H9 (cell line): ENCODE measurements at regions not wholly inside any gene's neighbourhood (a gene's known extent, or its start where the extent isn't known, plus 50 kb on each side); places are given as distances from the start of the nearest gene placed in this dataset.

ENCODE experiments used
- DNase-seq: peaks from one replicate; pipeline ENCODE4 v3.0.0-alpha.2; 2017
- H2AFZ ChIP-seq: one replicate; pipeline ENCODE4 v1.6.1; 2013; ENCODE audit warnings: mild to moderate bottlenecking, low read length, control low read depth, moderate library complexity
- H2AK5ac ChIP-seq: 2 replicates; pipeline ENCODE4 v1.6.1; 2013; ENCODE audit warnings: low read length, control low read depth, mixed read lengths; ENCODE audit not compliant: insufficient read length
- H2BK120ac ChIP-seq: one replicate; pipeline ENCODE4 v1.6.1; 2013; ENCODE audit warnings: low read depth, mild to moderate bottlenecking, low read length, control low read depth, inconsistent platforms; ENCODE audit not compliant: poor library complexity, severe bottlenecking
- H2BK12ac ChIP-seq: 2 replicates; pipeline ENCODE4 v1.6.1; 2013; ENCODE audit warnings: low read length, control low read depth, mixed read lengths, low read depth; ENCODE audit not compliant: insufficient read length
- H2BK15ac ChIP-seq: 2 replicates; pipeline ENCODE4 v1.6.1; 2013; ENCODE audit warnings: low read depth, low read length, control low read depth
- H2BK20ac ChIP-seq: one replicate; pipeline ENCODE4 v1.6.1; 2013; ENCODE audit warnings: low read depth, mild to moderate bottlenecking, low read length, control low read depth, inconsistent platforms; ENCODE audit not compliant: poor library complexity, severe bottlenecking
- H2BK5ac ChIP-seq: 2 replicates; pipeline ENCODE4 v1.6.1; 2013; ENCODE audit warnings: low read length, control low read depth, mixed read lengths; ENCODE audit not compliant: insufficient read length
- H3K14ac ChIP-seq: 2 replicates; pipeline ENCODE4 v1.6.1; 2013; ENCODE audit warnings: low read length, control low read depth; ENCODE audit not compliant: insufficient read depth
- H3K18ac ChIP-seq: 2 replicates; pipeline ENCODE4 v1.6.1; 2013; ENCODE audit warnings: low read depth, mild to moderate bottlenecking, mixed read lengths, low read length, control low read depth; ENCODE audit not compliant: insufficient read length
- H3K23ac ChIP-seq: 2 replicates; pipeline ENCODE4 v1.6.1; 2013; ENCODE audit warnings: low read length, control low read depth, mixed read lengths, low read depth; ENCODE audit not compliant: insufficient read length
- H3K23me2 ChIP-seq: 2 replicates; pipeline ENCODE4 v1.6.1; 2013; ENCODE audit warnings: low read depth, mild to moderate bottlenecking, mixed read lengths, low read length, control low read depth; ENCODE audit not compliant: insufficient read length, poor library complexity, severe bottlenecking
- H3K27ac ChIP-seq: 2 replicates; pipeline ENCODE4 v1.5.1; 2013; ENCODE audit warnings: low read length, control low read depth, mixed read lengths, low read depth; ENCODE audit not compliant: insufficient read length
- H3K27me3 ChIP-seq: 2 replicates; pipeline ENCODE4 v1.6.1; 2013; ENCODE audit warnings: low read length, control low read depth, inconsistent platforms; ENCODE audit not compliant: insufficient read depth
- H3K4ac ChIP-seq: 2 replicates; pipeline ENCODE4 v1.6.1; 2013; ENCODE audit warnings: low read depth, mild to moderate bottlenecking, control low read depth, inconsistent platforms, low read length, moderate library complexity
- H3K4me1 ChIP-seq: 2 replicates; pipeline ENCODE4 v1.6.1; 2013; ENCODE audit warnings: low read length, control low read depth, inconsistent platforms; ENCODE audit not compliant: insufficient read depth
- H3K4me2 ChIP-seq: 2 replicates; pipeline ENCODE4 v1.6.1; 2013; ENCODE audit warnings: low read length, control low read depth, mixed read lengths; ENCODE audit not compliant: insufficient read length, insufficient read depth
- H3K56ac ChIP-seq: 2 replicates; pipeline ENCODE4 v1.6.1; 2013; ENCODE audit warnings: low read depth, mild to moderate bottlenecking, mixed read lengths, low read length, control low read depth; ENCODE audit not compliant: insufficient read length
- H3K79me1 ChIP-seq: 2 replicates; pipeline ENCODE4 v1.6.1; 2013; ENCODE audit warnings: low read depth, mild to moderate bottlenecking, moderate library complexity, low read length, control low read depth, inconsistent platforms; ENCODE audit not compliant: insufficient read depth, poor library complexity, severe bottlenecking
- H3K79me2 ChIP-seq: 2 replicates; pipeline ENCODE4 v1.6.1; 2013; ENCODE audit warnings: low read length, control low read depth, inconsistent platforms; ENCODE audit not compliant: insufficient read depth
- H3K9ac ChIP-seq: 2 replicates; pipeline ENCODE4 v1.6.1; 2013; ENCODE audit warnings: low read length, control low read depth, mixed read lengths; ENCODE audit not compliant: insufficient read length; ENCODE audit errors: extremely low read depth
- H3K9me3 ChIP-seq: one replicate; pipeline ENCODE4 v1.6.1; 2013; ENCODE audit warnings: low read depth, low read length, inconsistent platforms; ENCODE audit not compliant: control insufficient read depth
- H3T11ph ChIP-seq: one replicate; pipeline ENCODE4 v1.6.1; 2013; ENCODE audit warnings: mild to moderate bottlenecking, low read length, control low read depth, inconsistent platforms
- H4K20me1 ChIP-seq: one replicate; pipeline ENCODE4 v1.6.1; 2013; ENCODE audit not compliant: control insufficient read depth, insufficient read length, insufficient read depth
- H4K5ac ChIP-seq: 2 replicates; pipeline ENCODE4 v1.6.1; 2013; ENCODE audit warnings: low read depth, mild to moderate bottlenecking, mixed read lengths, low read length, control low read depth; ENCODE audit not compliant: insufficient read length
- H4K8ac ChIP-seq: replicated peaks from 2 replicates; pipeline ENCODE4 v1.6.1; 2013; ENCODE audit warnings: low read length, control low read depth, mixed read lengths, low read depth; ENCODE audit not compliant: insufficient read length
- H4K91ac ChIP-seq: 2 replicates; pipeline ENCODE4 v1.6.1; 2013; ENCODE audit warnings: low read depth, mild to moderate bottlenecking, moderate library complexity, mixed read lengths, low read length, control low read depth; ENCODE audit not compliant: insufficient read length
- H3K27ac Mint-ChIP-seq, 3 experiments: 2 replicates in 2 of 3; 3 replicates in 1 of 3; pipeline ENCODE4 v1.8.0; 2020 to 2021; ENCODE audit warnings: mixed read lengths in 3 of 3, mild to moderate bottlenecking in 1 of 3, moderate library complexity in 1 of 3
- H3K27me3 Mint-ChIP-seq: 2 replicates; pipeline ENCODE4 v1.8.0; 2021; ENCODE audit warnings: low read depth, mild to moderate bottlenecking, moderate library complexity, mixed read lengths
- H3K36me3 Mint-ChIP-seq, 3 experiments: 2 replicates in 2 of 3; 3 replicates in 1 of 3; pipeline ENCODE4 v1.8.0; 2020 to 2021; ENCODE audit warnings: low read depth in 3 of 3, mixed read lengths in 3 of 3; ENCODE audit not compliant: insufficient read depth in 1 of 3
- H3K4me1 Mint-ChIP-seq, 2 experiments: 2 replicates each; pipeline ENCODE4 v1.8.0; 2020; ENCODE audit warnings: mixed read lengths in 2 of 2
- H3K4me3 Mint-ChIP-seq, 2 experiments: 2 replicates in 1 of 2; 3 replicates in 1 of 2; pipeline ENCODE4 v1.8.0; 2020 to 2021; ENCODE audit warnings: mild to moderate bottlenecking in 2 of 2, mixed read lengths in 2 of 2, moderate library complexity in 1 of 2
- H3K9me3 Mint-ChIP-seq, 2 experiments: 2 replicates in 1 of 2; 3 replicates in 1 of 2; pipeline ENCODE4 v1.8.0; 2020; ENCODE audit warnings: mild to moderate bottlenecking in 2 of 2, mixed read lengths in 2 of 2, moderate library complexity in 1 of 2
- WGBS: extraction: QIAGEN DNeasy Blood & Tissue Kit; methylation state at CpG from one replicate; pipeline ENCODE4 v1.1.7; 2013; ENCODE audit warnings: missing lambda C conversion rate, low lambda C conversion rate, mixed read lengths; ENCODE audit not compliant: insufficient read length; ENCODE audit errors: extremely low coverage; 5-methylcytosine and 5-hydroxymethylcytosine counted together
- TF ChIP-seq, protein P1 (sequence below): fragments of 200-600 bp; sonication (generic); conservative IDR thresholded peaks from 3 replicates; pipeline ENCODE4 v1.8.0; 2021; ENCODE audit warnings: antibody characterized with exemption, mild to moderate bottlenecking

DNA sequence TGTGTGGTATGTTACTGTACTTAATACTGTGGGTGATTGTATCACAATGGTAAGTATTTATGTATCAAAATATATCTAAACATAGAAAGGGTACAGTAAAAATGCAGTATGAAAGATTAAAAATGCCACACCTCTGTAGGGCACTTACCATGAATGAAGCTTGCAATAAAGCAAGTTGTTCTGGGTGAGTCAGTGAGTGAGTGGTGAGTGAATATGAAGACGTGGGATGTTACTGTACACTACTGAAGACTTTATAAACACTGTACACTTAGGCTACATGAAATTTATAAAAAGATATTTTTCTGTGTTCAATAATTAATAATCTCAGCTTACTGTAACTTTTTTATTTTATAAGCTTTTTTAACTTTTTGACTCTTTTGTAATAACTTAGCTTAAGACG lies 1162.4 kb upstream of the NRXN1 start:
- H3K14ac ChIP-seq, result no peak overlapping the region
- H3K9me3 ChIP-seq, result no peaks in the 10 kb centered on the region
- no peaks in the 10 kb centered on the region for H3K79me1 ChIP-seq
- H3K27me3 Mint-ChIP-seq, result no peaks in the 10 kb centered on the region
- TF ChIP-seq, protein P1, sequence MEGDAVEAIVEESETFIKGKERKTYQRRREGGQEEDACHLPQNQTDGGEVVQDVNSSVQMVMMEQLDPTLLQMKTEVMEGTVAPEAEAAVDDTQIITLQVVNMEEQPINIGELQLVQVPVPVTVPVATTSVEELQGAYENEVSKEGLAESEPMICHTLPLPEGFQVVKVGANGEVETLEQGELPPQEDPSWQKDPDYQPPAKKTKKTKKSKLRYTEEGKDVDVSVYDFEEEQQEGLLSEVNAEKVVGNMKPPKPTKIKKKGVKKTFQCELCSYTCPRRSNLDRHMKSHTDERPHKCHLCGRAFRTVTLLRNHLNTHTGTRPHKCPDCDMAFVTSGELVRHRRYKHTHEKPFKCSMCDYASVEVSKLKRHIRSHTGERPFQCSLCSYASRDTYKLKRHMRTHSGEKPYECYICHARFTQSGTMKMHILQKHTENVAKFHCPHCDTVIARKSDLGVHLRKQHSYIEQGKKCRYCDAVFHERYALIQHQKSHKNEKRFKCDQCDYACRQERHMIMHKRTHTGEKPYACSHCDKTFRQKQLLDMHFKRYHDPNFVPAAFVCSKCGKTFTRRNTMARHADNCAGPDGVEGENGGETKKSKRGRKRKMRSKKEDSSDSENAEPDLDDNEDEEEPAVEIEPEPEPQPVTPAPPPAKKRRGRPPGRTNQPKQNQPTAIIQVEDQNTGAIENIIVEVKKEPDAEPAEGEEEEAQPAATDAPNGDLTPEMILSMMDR, result no peak
- DNase-seq, result no peak
- no peaks in the 10 kb centered on the region for H3K79me2 ChIP-seq
- H3K4ac ChIP-seq, result no peak overlapping the region
- no peak overlapping the region for H3K9ac ChIP-seq
- H3K4me1 ChIP-seq, result no peaks in the 10 kb centered on the region
- H3K4me3 Mint-ChIP-seq, result no peak overlapping the region
- no peak overlapping the region for H2BK20ac ChIP-seq
- H3K4me1 Mint-ChIP-seq, result peaks cover under 1% of the 10 kb centered on the region in 2 experiments; a peak in 2 of 4 replicates
- no peak overlapping the region for H2BK12ac ChIP-seq
- no peaks in the 10 kb centered on the region for H3K23me2 ChIP-seq
- H3K27ac Mint-ChIP-seq, result no peak overlapping the region
- no peak overlapping the region for H2AK5ac ChIP-seq
- H3K56ac ChIP-seq, result no peak overlapping the region
- H2BK5ac ChIP-seq, result no peak overlapping the region
- no peak overlapping the region for H3K23ac ChIP-seq
- no peak overlapping the region for H3K18ac ChIP-seq
- no peak overlapping the region for H3K27ac ChIP-seq
- H3K36me3 Mint-ChIP-seq, result no peaks in the 10 kb centered on the region
- no peak overlapping the region for H3K4me2 ChIP-seq
- H2AFZ ChIP-seq, result no peak overlapping the region
- no peak overlapping the region for H4K8ac ChIP-seq
- no peak overlapping the region for H2BK120ac ChIP-seq
- no peaks in the 10 kb centered on the region; the same call in 1 of the 2 replicates for H3K27me3 ChIP-seq
- no peak overlapping the region for H2BK15ac ChIP-seq
- no CpG with 5 or more reads among the region's 2 CpGs for WGBS
- no peak overlapping the region for H3T11ph ChIP-seq
- no peaks in the 10 kb centered on the region for H4K20me1 ChIP-seq
- H3K9me3 Mint-ChIP-seq, result no peaks in the 10 kb centered on the region
- no peak overlapping the region for H4K5ac ChIP-seq
- H4K91ac ChIP-seq, result no peak overlapping the region
